ENCODE measurements at regions not wholly inside any gene's neighbourhood (a gene's known extent, or its start where the extent isn't known, plus 50 kb on each side); places are given as distances from the start of the nearest gene placed in this dataset.

DNA sequence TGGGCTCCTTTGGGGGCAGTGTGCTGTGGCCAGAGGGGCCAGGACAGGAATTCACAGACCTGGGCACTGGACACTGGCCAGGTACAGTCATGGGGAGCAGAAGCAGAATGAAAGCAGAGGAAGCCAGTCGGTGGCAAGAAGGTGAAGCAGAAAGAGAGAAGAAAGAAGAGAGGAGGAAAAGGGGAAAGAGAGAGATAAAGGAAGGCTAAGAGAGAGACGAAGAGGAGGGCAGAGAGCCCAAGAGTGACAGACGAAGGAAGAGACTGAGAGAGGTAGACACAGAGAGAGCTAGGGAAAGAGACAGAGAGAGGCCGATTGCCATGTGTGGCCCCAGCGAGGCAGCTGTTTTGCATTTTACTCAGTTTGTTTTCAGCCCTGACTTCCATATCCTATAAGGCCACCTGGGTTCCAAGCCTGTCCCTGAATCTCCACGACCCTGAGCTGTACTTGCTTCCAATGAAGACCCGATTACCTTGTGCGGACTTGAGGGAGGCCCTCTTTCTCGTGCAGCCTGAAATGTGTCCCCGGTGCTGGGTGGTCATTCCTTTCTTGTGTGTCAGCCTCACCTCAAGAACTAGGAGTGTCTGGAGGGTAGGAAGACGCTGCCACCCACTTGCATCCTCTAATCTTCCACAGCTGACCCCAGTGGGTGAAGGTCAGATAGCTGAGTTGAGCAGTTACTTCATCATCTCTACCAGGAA, 73.9 kb downstream of the LSM3 start:
- Mint-ChIP-seq H3K9me3 (peaks cover 10% of the 10 kb centered on the region), H3K4me3 (no peak overlapping the region), H3K27me3 (ENCODE audit: low read depth) (peaks cover 12% of the 10 kb centered on the region), H3K36me3 (no peaks in the 10 kb centered on the region), H3K27ac (no peak overlapping the region), H3K4me1 (peaks cover 5% of the 10 kb centered on the region)
- CTCF ChIA-PET, result interaction anchor here (0.6 to 5.8 kb wide), 2 partner anchors 49 to 83 kb away, joined by 5 to 20 read pairs; no protein-coding TSS in a partner anchor
- no peak for TF ChIP-seq ERG (CRISPR knock-in tag; IDR thresholded peaks at IDR 0.05)
- TF ChIP-seq ZNF425 (CRISPR knock-in tag; conservative IDR thresholded peaks at IDR 0.05), result no peak
- no peak for TF ChIP-seq ZNF532 (CRISPR knock-in tag; IDR thresholded peaks at IDR 0.05; ENCODE audit: borderline replicate concordance)
- TF ChIP-seq FOXP1 (CRISPR knock-in tag; IDR thresholded peaks at IDR 0.05; ENCODE audit: borderline replicate concordance), result no peak
- TF ChIP-seq SMAD4 (CRISPR knock-in tag; IDR thresholded peaks at IDR 0.05), result no peak
- no peak for TF ChIP-seq NFATC4 (CRISPR knock-in tag; IDR thresholded peaks at IDR 0.05)
- TF ChIP-seq ZMAT4 (CRISPR knock-in tag; IDR thresholded peaks at IDR 0.05), result no peak
- no peak for TF ChIP-seq PREB (CRISPR knock-in tag; IDR thresholded peaks at IDR 0.05; ENCODE audit: borderline replicate concordance)
- TF ChIP-seq ZNF317 (CRISPR knock-in tag; IDR thresholded peaks at IDR 0.05; ENCODE audit: borderline replicate concordance, low read depth), result no peak
- TF ChIP-seq, protein P1, sequence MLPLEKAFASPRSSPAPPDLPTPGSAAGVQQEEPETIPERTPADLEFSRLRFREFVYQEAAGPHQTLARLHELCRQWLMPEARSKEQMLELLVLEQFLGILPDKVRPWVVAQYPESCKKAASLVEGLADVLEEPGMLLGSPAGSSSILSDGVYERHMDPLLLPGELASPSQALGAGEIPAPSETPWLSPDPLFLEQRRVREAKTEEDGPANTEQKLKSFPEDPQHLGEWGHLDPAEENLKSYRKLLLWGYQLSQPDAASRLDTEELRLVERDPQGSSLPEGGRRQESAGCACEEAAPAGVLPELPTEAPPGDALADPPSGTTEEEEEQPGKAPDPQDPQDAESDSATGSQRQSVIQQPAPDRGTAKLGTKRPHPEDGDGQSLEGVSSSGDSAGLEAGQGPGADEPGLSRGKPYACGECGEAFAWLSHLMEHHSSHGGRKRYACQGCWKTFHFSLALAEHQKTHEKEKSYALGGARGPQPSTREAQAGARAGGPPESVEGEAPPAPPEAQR (CRISPR knock-in tag; IDR thresholded peaks at IDR 0.05), result no peak
- no peak for TF ChIP-seq IRF2 (CRISPR knock-in tag; IDR thresholded peaks at IDR 0.05; ENCODE audit: borderline replicate concordance, low read depth)
- no peak for TF ChIP-seq ETV6 (CRISPR knock-in tag; IDR thresholded peaks at IDR 0.05)
- TF ChIP-seq GTF2I (CRISPR knock-in tag; conservative IDR thresholded peaks at IDR 0.05), result no peak
- TF ChIP-seq, protein P2, sequence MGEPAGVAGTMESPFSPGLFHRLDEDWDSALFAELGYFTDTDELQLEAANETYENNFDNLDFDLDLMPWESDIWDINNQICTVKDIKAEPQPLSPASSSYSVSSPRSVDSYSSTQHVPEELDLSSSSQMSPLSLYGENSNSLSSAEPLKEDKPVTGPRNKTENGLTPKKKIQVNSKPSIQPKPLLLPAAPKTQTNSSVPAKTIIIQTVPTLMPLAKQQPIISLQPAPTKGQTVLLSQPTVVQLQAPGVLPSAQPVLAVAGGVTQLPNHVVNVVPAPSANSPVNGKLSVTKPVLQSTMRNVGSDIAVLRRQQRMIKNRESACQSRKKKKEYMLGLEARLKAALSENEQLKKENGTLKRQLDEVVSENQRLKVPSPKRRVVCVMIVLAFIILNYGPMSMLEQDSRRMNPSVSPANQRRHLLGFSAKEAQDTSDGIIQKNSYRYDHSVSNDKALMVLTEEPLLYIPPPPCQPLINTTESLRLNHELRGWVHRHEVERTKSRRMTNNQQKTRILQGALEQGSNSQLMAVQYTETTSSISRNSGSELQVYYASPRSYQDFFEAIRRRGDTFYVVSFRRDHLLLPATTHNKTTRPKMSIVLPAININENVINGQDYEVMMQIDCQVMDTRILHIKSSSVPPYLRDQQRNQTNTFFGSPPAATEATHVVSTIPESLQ (CRISPR knock-in tag; IDR thresholded peaks at IDR 0.05), result no peak
- TF ChIP-seq JUN (CRISPR knock-in tag; IDR thresholded peaks at IDR 0.05), result no peak
- no peak for TF ChIP-seq GABPB1 (CRISPR knock-in tag; IDR thresholded peaks at IDR 0.05)
- no peak for ATAC-seq
- POLR2A ChIA-PET, result no interaction called here
- no peak for DNase-seq (ENCODE audit: low spot score)

All from WTC11 (cell line).